ENCODE measurements at regions not wholly inside any gene's neighbourhood (a gene's known extent, or its start where the extent isn't known, plus 50 kb on each side); places are given as distances from the start of the nearest gene placed in this dataset.
"Not testable (repeated sequence)": the region's sequence is repeated elsewhere in the genome, so short reads cannot be mapped to it uniquely, and the experiment has no call there.

GRCh38 chr1:144140243-144140642 lies 168.5 kb upstream of the FAM72C start:
- H3K27ac ChIP-seq (ENCODE audit: low read depth in 2 of 2, low read length in 1 of 2); DNase-seq; H3K4me3 ChIP-seq (ENCODE audit: low read depth in 2 of 2, low read length in 1 of 2); H3K9me3 ChIP-seq; POLR2A ChIA-PET; H2AFZ ChIP-seq (ENCODE audit: low read depth); H3K9me2 ChIP-seq; H3F3A ChIP-seq (replicated peaks; ENCODE audit: insufficient read depth); H3K4me2 ChIP-seq; H3K4me1 ChIP-seq (ENCODE audit: control insufficient read depth in 1 of 2, insufficient read depth in 2 of 2, low read depth in 1 of 2, low read length in 1 of 2); H3K9ac ChIP-seq; H3K36me3 ChIP-seq (replicated peaks in 1 of 2; ENCODE audit: control insufficient read depth in 1 of 2, insufficient read depth in 2 of 2, low read length in 1 of 2); H4K20me1 ChIP-seq (ENCODE audit: insufficient read depth); H3K79me2 ChIP-seq (ENCODE audit: insufficient read depth); CTCF ChIA-PET; H3K27me3 ChIP-seq (ENCODE audit: insufficient read depth): not testable (repeated sequence)
- WGBS (ENCODE audit: low lambda C conversion rate), result 50% methylated on average over 2 of the region's 2 CpGs

GRCh38 chr1:144105006-144105405 lies 133.2 kb upstream of the FAM72C start:
- WGBS (ENCODE audit: low lambda C conversion rate), result 10% methylated on average over 3 of the region's 7 CpGs
- H4K20me1 ChIP-seq (ENCODE audit: insufficient read depth); H3K79me2 ChIP-seq (ENCODE audit: insufficient read depth); H3K27ac ChIP-seq (ENCODE audit: low read depth in 2 of 2, low read length in 1 of 2); DNase-seq; POLR2A ChIA-PET; H3K4me1 ChIP-seq (ENCODE audit: control insufficient read depth in 1 of 2, insufficient read depth in 2 of 2, low read depth in 1 of 2, low read length in 1 of 2); H3K27me3 ChIP-seq (ENCODE audit: insufficient read depth); CTCF ChIA-PET; H3K4me2 ChIP-seq; H3K9me3 ChIP-seq; H3K9me2 ChIP-seq; H3F3A ChIP-seq (replicated peaks; ENCODE audit: insufficient read depth); H3K4me3 ChIP-seq (ENCODE audit: low read depth in 2 of 2, low read length in 1 of 2); H2AFZ ChIP-seq (ENCODE audit: low read depth); H3K9ac ChIP-seq; H3K36me3 ChIP-seq (replicated peaks in 1 of 2; ENCODE audit: control insufficient read depth in 1 of 2, insufficient read depth in 2 of 2, low read length in 1 of 2): not testable (repeated sequence)

- H3K27ac ChIP-seq (ENCODE audit: low read depth in 2 of 2, low read length in 1 of 2); H3K4me1 ChIP-seq (ENCODE audit: control insufficient read depth in 1 of 2, insufficient read depth in 2 of 2, low read depth in 1 of 2, low read length in 1 of 2); H2AFZ ChIP-seq (ENCODE audit: low read depth); H4K20me1 ChIP-seq (ENCODE audit: insufficient read depth); POLR2A ChIA-PET; H3K36me3 ChIP-seq (replicated peaks in 1 of 2; ENCODE audit: control insufficient read depth in 1 of 2, insufficient read depth in 2 of 2, low read length in 1 of 2); H3K4me3 ChIP-seq (ENCODE audit: low read depth in 2 of 2, low read length in 1 of 2); H3K9me3 ChIP-seq; H3F3A ChIP-seq (replicated peaks; ENCODE audit: insufficient read depth); H3K4me2 ChIP-seq; H3K9ac ChIP-seq; H3K27me3 ChIP-seq (ENCODE audit: insufficient read depth); H3K9me2 ChIP-seq; H3K79me2 ChIP-seq (ENCODE audit: insufficient read depth): not testable (repeated sequence)
- DNase-seq, result peak; percentile 28
- CTCF ChIA-PET, result interaction anchor here (0.7 kb wide), 1 partner anchor 424 kb away, joined by 3 read pairs; no protein-coding TSS in a partner anchor
- WGBS (ENCODE audit: low lambda C conversion rate), result 46% methylated on average over 14 of the region's 14 CpGs
These were observed 132.4 kb upstream of the FAM72C start for GRCh38 chr1:144104000-144104677.

- H3K9me2 ChIP-seq; POLR2A ChIA-PET; H3K79me2 ChIP-seq (ENCODE audit: insufficient read depth); H2AFZ ChIP-seq (ENCODE audit: low read depth); H3K4me2 ChIP-seq; H3K36me3 ChIP-seq (replicated peaks in 1 of 2; ENCODE audit: control insufficient read depth in 1 of 2, insufficient read depth in 2 of 2, low read length in 1 of 2); H3K4me3 ChIP-seq (ENCODE audit: low read depth in 2 of 2, low read length in 1 of 2); H3K27ac ChIP-seq (ENCODE audit: low read depth in 2 of 2, low read length in 1 of 2); DNase-seq; H4K20me1 ChIP-seq (ENCODE audit: insufficient read depth); H3K9me3 ChIP-seq; H3F3A ChIP-seq (replicated peaks; ENCODE audit: insufficient read depth); H3K4me1 ChIP-seq (ENCODE audit: control insufficient read depth in 1 of 2, insufficient read depth in 2 of 2, low read depth in 1 of 2, low read length in 1 of 2); H3K27me3 ChIP-seq (ENCODE audit: insufficient read depth); H3K9ac ChIP-seq: not testable (repeated sequence)
- WGBS (ENCODE audit: low lambda C conversion rate), result 34% methylated on average over 6 of the region's 6 CpGs
- CTCF ChIA-PET, result interaction anchor here (0.7 kb wide), 1 partner anchor 425 kb away, joined by 3 read pairs; no protein-coding TSS in a partner anchor
These were observed 131.5 kb upstream of the FAM72C start for GRCh38 chr1:144103156-144103880.

GRCh38 chr1:144102046-144102745 lies 130.4 kb upstream of the FAM72C start:
- H3K9me3 ChIP-seq; H3F3A ChIP-seq (replicated peaks; ENCODE audit: insufficient read depth); POLR2A ChIA-PET; CTCF ChIA-PET; H3K27me3 ChIP-seq (ENCODE audit: insufficient read depth); H3K27ac ChIP-seq (ENCODE audit: low read depth in 2 of 2, low read length in 1 of 2); H3K4me3 ChIP-seq (ENCODE audit: low read depth in 2 of 2, low read length in 1 of 2); H4K20me1 ChIP-seq (ENCODE audit: insufficient read depth); H2AFZ ChIP-seq (ENCODE audit: low read depth); H3K4me1 ChIP-seq (ENCODE audit: control insufficient read depth in 1 of 2, insufficient read depth in 2 of 2, low read depth in 1 of 2, low read length in 1 of 2); DNase-seq; H3K4me2 ChIP-seq; H3K9ac ChIP-seq; H3K79me2 ChIP-seq (ENCODE audit: insufficient read depth); H3K9me2 ChIP-seq; H3K36me3 ChIP-seq (replicated peaks in 1 of 2; ENCODE audit: control insufficient read depth in 1 of 2, insufficient read depth in 2 of 2, low read length in 1 of 2): not testable (repeated sequence)
- 13% methylated on average over 3 of the region's 3 CpGs for WGBS (ENCODE audit: low lambda C conversion rate)

All from SK-N-SH (cell line).